Spinal cord (tissue), 9 donors: ENCODE measurements at regions not wholly inside any gene's neighbourhood (a gene's known extent, or its start where the extent isn't known, plus 50 kb on each side); places are given as distances from the start of the nearest gene placed in this dataset.

Experiments used
- DNase-seq, 6 donors: peaks; one replicate each; pipeline versions ENCODE4 v3.0.0 to v3.0.0-alpha.2; 2013 to 2015; ENCODE audit warnings: low spot score in 6 of 6, low read depth in 4 of 6
- H3K27ac ChIP-seq: one replicate; pipeline ENCODE4 v1.5.1; 2013; ENCODE audit warnings: low read depth, low read length, control low read depth
- H3K27me3 ChIP-seq: one replicate; pipeline ENCODE4 v1.6.1; 2013; ENCODE audit warnings: low read length; ENCODE audit not compliant: control insufficient read depth, insufficient read depth
- H3K36me3 ChIP-seq: one replicate; pipeline ENCODE4 v1.6.1; 2013; ENCODE audit warnings: low read length; ENCODE audit not compliant: control insufficient read depth, insufficient read depth
- H3K4me1 ChIP-seq: one replicate; pipeline ENCODE4 v1.6.1; 2013; ENCODE audit warnings: low read length; ENCODE audit not compliant: control insufficient read depth, insufficient read depth
- H3K4me3 ChIP-seq: one replicate; pipeline ENCODE4 v1.5.1; 2013; ENCODE audit warnings: low read depth, low read length, control low read depth
- H3K9me3 ChIP-seq: one replicate; pipeline ENCODE4 v1.6.1; 2013; ENCODE audit warnings: low read length; ENCODE audit not compliant: control insufficient read depth, insufficient read depth
- WGBS: methylation state at CpG from one replicate; pipeline ENCODE4 v1.1.5; 2013; ENCODE audit warnings: missing lambda C conversion rate; ENCODE audit not compliant: insufficient coverage; 5-methylcytosine and 5-hydroxymethylcytosine counted together
- donor health status: healthy.

- no peaks in the 10 kb centered on the region for H3K36me3 ChIP-seq
- no peaks in the 10 kb centered on the region for H3K4me1 ChIP-seq
- no peak for DNase-seq
- no CpG with 5 or more reads among the region's 1 CpG for WGBS
- H3K9me3 ChIP-seq = no peaks in the 10 kb centered on the region
- H3K27me3 ChIP-seq = no peaks in the 10 kb centered on the region
- H3K4me3 ChIP-seq = no peak overlapping the region
- no peak overlapping the region for H3K27ac ChIP-seq
Measured at GRCh38 chr12:91792597-91792996, 353.0 kb downstream of the BTG1 start.

- DNase-seq = peak in 1 of 6 donors; percentile 17
- Histone ChIP-seq H3K4me3 (no peak overlapping the region), H3K27ac (no peak overlapping the region)
Measured at GRCh38 chr12:91786499-91787272, 359.0 kb downstream of the BTG1 start.

GRCh38 chr12:91785655-91786498 lies 359.8 kb downstream of the BTG1 start:
- Histone ChIP-seq H3K9me3 (no peaks in the 10 kb centered on the region), H3K36me3 (no peaks in the 10 kb centered on the region), H3K27me3 (no peaks in the 10 kb centered on the region), H3K27ac (no peak overlapping the region), H3K4me3 (no peak overlapping the region), H3K4me1 (no peaks in the 10 kb centered on the region)
- DNase-seq = peak in 1 of 6 donors; percentile 84
- WGBS = 60% methylated on average over 4 of the region's 6 CpGs

More at GRCh38 chr12:91786499-91787272, 359.0 kb downstream of the BTG1 start:
- no peaks in the 10 kb centered on the region for H3K4me1 ChIP-seq
- H3K9me3 ChIP-seq = no peaks in the 10 kb centered on the region
- WGBS = no CpG with 5 or more reads among the region's 2 CpGs
- H3K27me3 ChIP-seq = no peaks in the 10 kb centered on the region
- no peaks in the 10 kb centered on the region for H3K36me3 ChIP-seq

GRCh38 chr12:91781114-91781513 lies 364.5 kb downstream of the BTG1 start:
- no peaks in the 10 kb centered on the region for H3K27me3 ChIP-seq
- DNase-seq = no peak
- WGBS = no CpG with 5 or more reads among the region's 2 CpGs
- no peaks in the 10 kb centered on the region for H3K4me1 ChIP-seq
- no peaks in the 10 kb centered on the region for H3K36me3 ChIP-seq
- no peak overlapping the region for H3K4me3 ChIP-seq
- no peak overlapping the region for H3K27ac ChIP-seq
- no peaks in the 10 kb centered on the region for H3K9me3 ChIP-seq

- H3K4me3 ChIP-seq = no peak overlapping the region
- H3K4me1 ChIP-seq = no peaks in the 10 kb centered on the region
- H3K27ac ChIP-seq = no peak overlapping the region
- no peaks in the 10 kb centered on the region for H3K36me3 ChIP-seq
- H3K27me3 ChIP-seq = no peaks in the 10 kb centered on the region
- no peaks in the 10 kb centered on the region for H3K9me3 ChIP-seq
- peak in 1 of 6 donors; percentile 16 for DNase-seq
- 57% methylated on average over 3 of the region's 6 CpGs for WGBS
Measured at GRCh38 chr12:91778938-91779400, 366.7 kb downstream of the BTG1 start.

- Histone ChIP-seq H3K9me3 (no peaks in the 10 kb centered on the region), H3K4me3 (no peak overlapping the region), H3K27ac (no peak overlapping the region), H3K4me1 (no peaks in the 10 kb centered on the region), H3K27me3 (no peaks in the 10 kb centered on the region), H3K36me3 (no peaks in the 10 kb centered on the region)
- no CpG with 5 or more reads among the region's 3 CpGs for WGBS
- peak in 1 of 6 donors; percentile 91 for DNase-seq
Measured at GRCh38 chr12:91778091-91778832, 367.4 kb downstream of the BTG1 start.

- Histone ChIP-seq H3K27me3 (no peaks in the 10 kb centered on the region), H3K4me1 (no peaks in the 10 kb centered on the region), H3K27ac (no peak overlapping the region), H3K4me3 (no peak overlapping the region), H3K9me3 (no peaks in the 10 kb centered on the region), H3K36me3 (no peaks in the 10 kb centered on the region)
- 90% methylated on average over 4 of the region's 6 CpGs for WGBS
- no peak for DNase-seq
Measured at GRCh38 chr12:91777268-91777992, 368.2 kb downstream of the BTG1 start.

- Histone ChIP-seq H3K9me3 (no peaks in the 10 kb centered on the region), H3K4me3 (no peak overlapping the region), H3K4me1 (no peaks in the 10 kb centered on the region), H3K36me3 (no peaks in the 10 kb centered on the region), H3K27me3 (no peaks in the 10 kb centered on the region), H3K27ac (no peak overlapping the region)
- DNase-seq = peak in 1 of 6 donors; percentile 11
- WGBS = 46% methylated on average over 3 of the region's 6 CpGs
Measured at GRCh38 chr12:91774434-91774921, 371.2 kb downstream of the BTG1 start.
